HL-60 (cell line): ENCODE measurements at regions not wholly inside any gene's neighbourhood (a gene's known extent, or its start where the extent isn't known, plus 50 kb on each side); places are given as distances from the start of the nearest gene placed in this dataset.

ENCODE experiments used
- DNase-seq, 2 experiments: peaks; one replicate each; pipeline ENCODE4 v3.0.0-alpha.2; 2010 to 2020; ENCODE audit warnings: low read depth in 1 of 2, low spot score in 1 of 2
- H3K27ac ChIP-seq: fragments of 250-450 bp; sonication (Bioruptor Pico); replicated peaks from 2 replicates; pipeline ENCODE4 v1.5.1; 2020; ENCODE audit warnings: mild to moderate bottlenecking, moderate library complexity
- H3K27me3 ChIP-seq: fragments of 250-450 bp; sonication (Bioruptor Pico); 2 replicates; pipeline ENCODE4 v1.5.1; 2021; ENCODE audit warnings: mild to moderate bottlenecking, moderate library complexity; ENCODE audit not compliant: insufficient read depth, poor library complexity, severe bottlenecking
- H3K4me3 ChIP-seq: replicated peaks from 2 replicates; pipeline ENCODE4 v1.5.1; 2011; ENCODE audit warnings: mild to moderate bottlenecking, control low read depth, low read length; ENCODE audit not compliant: insufficient read depth
- CTCF ChIP-seq: IDR thresholded peaks from one replicate; pipeline ENCODE4 v1.5.1; 2011; ENCODE audit warnings: low read length, control low read depth, inconsistent platforms; ENCODE audit not compliant: insufficient read depth
- GABPA ChIP-seq: IDR thresholded peaks from 2 replicates; pipeline ENCODE4 v1.6.1; 2012; ENCODE audit warnings: low read depth
- POLR2AphosphoS5 ChIP-seq: IDR thresholded peaks from 2 replicates; pipeline ENCODE4 v1.6.1; 2012; ENCODE audit warnings: low read depth
- REST ChIP-seq: IDR thresholded peaks from 2 replicates; pipeline ENCODE4 v1.6.1; 2012; ENCODE audit warnings: low read depth; ENCODE audit not compliant: insufficient replicate concordance
- SPI1 ChIP-seq: IDR thresholded peaks from 2 replicates; pipeline ENCODE4 v1.6.1; 2012; ENCODE audit warnings: low read depth, mild to moderate bottlenecking, borderline replicate concordance

GRCh38 chr14:89060191-89060590 is 235.7 kb downstream of the TTC8 start:
- no peak overlapping the region for H3K27ac ChIP-seq
- no peaks in the 10 kb centered on the region for H3K27me3 ChIP-seq

GRCh38 chr14:89061696-89062095 is 237.2 kb downstream of the TTC8 start:
- DNase-seq, result no peak
- Histone ChIP-seq H3K27ac (no peak overlapping the region), H3K27me3 (no peaks in the 10 kb centered on the region), H3K4me3 (no peak overlapping the region)
- TF ChIP-seq CTCF (no peak), REST (no peak), POLR2AphosphoS5 (no peak), SPI1 (no peak), GABPA (no peak)

More at GRCh38 chr14:89060191-89060590, 235.7 kb downstream of the TTC8 start:
- DNase-seq, result no peak
- H3K4me3 ChIP-seq, result no peak overlapping the region
- TF ChIP-seq GABPA, result no peak
- TF ChIP-seq SPI1, result no peak
- TF ChIP-seq POLR2AphosphoS5, result no peak
- no peak for TF ChIP-seq REST
- no peak for TF ChIP-seq CTCF

GRCh38 chr14:89065879-89066278 is 241.4 kb downstream of the TTC8 start:
- TF ChIP-seq POLR2AphosphoS5 (no peak), GABPA (no peak), CTCF (no peak), SPI1 (no peak), REST (no peak)
- Histone ChIP-seq H3K27ac (no peak overlapping the region), H3K27me3 (no peaks in the 10 kb centered on the region), H3K4me3 (no peak overlapping the region)
- DNase-seq, result no peak
